ENCODE measurements at regions not wholly inside any gene's neighbourhood (a gene's known extent, or its start where the extent isn't known, plus 50 kb on each side); places are given as distances from the start of the nearest gene placed in this dataset.
"Not testable (repeated sequence)": the region's sequence is repeated elsewhere in the genome, so short reads cannot be mapped to it uniquely, and the experiment has no call there.

GRCh38 chr6:87755708-87756671 is 54.0 kb upstream of the AKIRIN2 start:
- H3K27ac ChIP-seq (ENCODE audit: low read depth, low read length), result no peak overlapping the region
- H3K27me3 ChIP-seq (ENCODE audit: control insufficient read depth, insufficient read depth, low read length), result no peaks in the 10 kb centered on the region
- H3K4me3 ChIP-seq (ENCODE audit: low read length), result no peak overlapping the region
- no peaks in the 10 kb centered on the region for H3K36me3 ChIP-seq (ENCODE audit: control insufficient read depth, insufficient read depth, low read length)
- no peak overlapping the region for H3K9ac ChIP-seq (ENCODE audit: low read length)
- no peaks in the 10 kb centered on the region for H3K4me1 ChIP-seq (ENCODE audit: control insufficient read depth, insufficient read depth, low read length)

DNA sequence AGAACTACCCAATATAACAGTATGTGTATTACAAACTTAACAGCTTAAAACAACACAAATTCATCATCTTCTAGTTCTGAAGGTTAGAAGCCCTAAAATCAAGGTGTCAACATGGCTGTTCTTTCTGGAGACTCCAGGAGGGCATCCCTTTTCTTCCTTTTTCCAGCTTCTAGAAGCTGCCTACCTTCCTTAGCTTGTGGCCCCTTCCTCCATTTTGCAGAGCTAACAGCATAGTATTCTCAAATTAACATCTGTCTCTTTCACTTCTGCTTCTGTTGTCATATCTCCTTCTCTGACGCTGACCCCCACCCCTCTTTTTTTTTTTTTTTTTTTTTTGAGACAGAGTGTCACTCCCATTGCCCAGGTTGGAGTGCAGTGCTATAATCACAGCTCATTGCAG is 52.8 kb upstream of the AKIRIN2 start:
- Histone ChIP-seq H3K4me1 (ENCODE audit: control insufficient read depth, insufficient read depth, low read length) (no peaks in the 10 kb centered on the region), H3K27ac (ENCODE audit: low read depth, low read length) (no peak overlapping the region), H3K36me3 (ENCODE audit: control insufficient read depth, insufficient read depth, low read length) (no peaks in the 10 kb centered on the region), H3K9ac (ENCODE audit: low read length) (no peak overlapping the region), H3K4me3 (ENCODE audit: low read length) (no peak overlapping the region), H3K27me3 (ENCODE audit: control insufficient read depth, insufficient read depth, low read length) (no peaks in the 10 kb centered on the region)

GRCh38 chr6:87753131-87753685 is 51.2 kb upstream of the AKIRIN2 start:
- Histone ChIP-seq H3K4me1 (ENCODE audit: control insufficient read depth, insufficient read depth, low read length) (no peaks in the 10 kb centered on the region), H3K4me3 (ENCODE audit: low read length) (no peak overlapping the region), H3K36me3 (ENCODE audit: control insufficient read depth, insufficient read depth, low read length) (no peaks in the 10 kb centered on the region), H3K27ac (ENCODE audit: low read depth, low read length) (no peak overlapping the region), H3K9ac (ENCODE audit: low read length) (no peak overlapping the region), H3K27me3 (ENCODE audit: control insufficient read depth, insufficient read depth, low read length) (no peaks in the 10 kb centered on the region)

GRCh38 chr6:87752503-87752902 is 50.5 kb upstream of the AKIRIN2 start:
- not testable (repeated sequence) for H3K4me3 ChIP-seq (ENCODE audit: low read length); H3K36me3 ChIP-seq (ENCODE audit: control insufficient read depth, insufficient read depth, low read length); H3K9ac ChIP-seq (ENCODE audit: low read length); H3K4me1 ChIP-seq (ENCODE audit: control insufficient read depth, insufficient read depth, low read length); H3K27me3 ChIP-seq (ENCODE audit: control insufficient read depth, insufficient read depth, low read length); H3K27ac ChIP-seq (ENCODE audit: low read depth, low read length)
